HFFc6 (cell line): ENCODE measurements at regions not wholly inside any gene's neighbourhood (a gene's known extent, or its start where the extent isn't known, plus 50 kb on each side); places are given as distances from the start of the nearest gene placed in this dataset.

Source experiments
- DNase-seq: peaks from one replicate; pipeline ENCODE4 v3.0.0-alpha.2; 2018
- H3K27ac Mint-ChIP-seq: 2 replicates; pipeline ENCODE4 v1.8.0; 2020; ENCODE audit warnings: mild to moderate bottlenecking, mixed read lengths
- H3K27me3 Mint-ChIP-seq: 2 replicates; pipeline ENCODE4 v1.8.0; 2021; ENCODE audit warnings: mild to moderate bottlenecking, moderate library complexity, mixed read lengths; ENCODE audit not compliant: insufficient read depth
- H3K36me3 Mint-ChIP-seq: 2 replicates; pipeline ENCODE4 v1.8.0; 2021; ENCODE audit warnings: low read depth, mixed read lengths
- H3K4me1 Mint-ChIP-seq: 2 replicates; pipeline ENCODE4 v1.8.0; 2020; ENCODE audit warnings: low read depth, mixed read lengths
- H3K4me3 Mint-ChIP-seq: 2 replicates; pipeline ENCODE4 v1.8.0; 2020; ENCODE audit warnings: mild to moderate bottlenecking, moderate library complexity, mixed read lengths
- H3K9me3 Mint-ChIP-seq: 2 replicates; pipeline ENCODE4 v1.8.0; 2020; ENCODE audit warnings: mild to moderate bottlenecking, mixed read lengths
- TF ChIP-seq, protein P1 (sequence below): fragments of 200-600 bp; sonication (generic); IDR thresholded peaks from 2 replicates; pipeline ENCODE4 v1.5.0; 2021; ENCODE audit warnings: antibody characterized with exemption, mild to moderate bottlenecking

DNA sequence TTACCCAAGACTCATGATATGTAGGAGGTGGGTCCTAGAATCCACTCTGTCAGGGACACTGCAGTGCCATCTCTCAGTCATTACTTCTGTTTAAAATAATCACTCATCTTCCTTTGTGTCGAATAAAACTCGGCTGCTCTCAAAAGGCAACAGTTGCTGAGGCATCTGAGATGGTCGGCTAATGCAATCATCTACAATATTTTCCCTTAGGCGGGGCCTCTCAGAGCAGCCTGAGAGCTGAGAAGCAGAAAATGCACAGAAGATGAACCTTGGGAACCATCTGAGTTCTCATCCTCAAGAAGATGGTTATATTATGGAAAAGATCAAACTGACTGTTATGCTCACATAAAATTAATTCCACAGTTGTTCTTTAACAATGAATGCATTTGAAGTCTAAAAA lies 1518.2 kb upstream of the TENM4 start:
- Mint-ChIP-seq H3K27me3 (no peaks in the 10 kb centered on the region), H3K27ac (no peak overlapping the region), H3K4me1 (no peaks in the 10 kb centered on the region), H3K36me3 (no peaks in the 10 kb centered on the region), H3K9me3 (peaks cover 46% of the 10 kb centered on the region), H3K4me3 (no peak overlapping the region)
- TF ChIP-seq, protein P1, sequence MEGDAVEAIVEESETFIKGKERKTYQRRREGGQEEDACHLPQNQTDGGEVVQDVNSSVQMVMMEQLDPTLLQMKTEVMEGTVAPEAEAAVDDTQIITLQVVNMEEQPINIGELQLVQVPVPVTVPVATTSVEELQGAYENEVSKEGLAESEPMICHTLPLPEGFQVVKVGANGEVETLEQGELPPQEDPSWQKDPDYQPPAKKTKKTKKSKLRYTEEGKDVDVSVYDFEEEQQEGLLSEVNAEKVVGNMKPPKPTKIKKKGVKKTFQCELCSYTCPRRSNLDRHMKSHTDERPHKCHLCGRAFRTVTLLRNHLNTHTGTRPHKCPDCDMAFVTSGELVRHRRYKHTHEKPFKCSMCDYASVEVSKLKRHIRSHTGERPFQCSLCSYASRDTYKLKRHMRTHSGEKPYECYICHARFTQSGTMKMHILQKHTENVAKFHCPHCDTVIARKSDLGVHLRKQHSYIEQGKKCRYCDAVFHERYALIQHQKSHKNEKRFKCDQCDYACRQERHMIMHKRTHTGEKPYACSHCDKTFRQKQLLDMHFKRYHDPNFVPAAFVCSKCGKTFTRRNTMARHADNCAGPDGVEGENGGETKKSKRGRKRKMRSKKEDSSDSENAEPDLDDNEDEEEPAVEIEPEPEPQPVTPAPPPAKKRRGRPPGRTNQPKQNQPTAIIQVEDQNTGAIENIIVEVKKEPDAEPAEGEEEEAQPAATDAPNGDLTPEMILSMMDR, result no peak
- no peak for DNase-seq

DNA sequence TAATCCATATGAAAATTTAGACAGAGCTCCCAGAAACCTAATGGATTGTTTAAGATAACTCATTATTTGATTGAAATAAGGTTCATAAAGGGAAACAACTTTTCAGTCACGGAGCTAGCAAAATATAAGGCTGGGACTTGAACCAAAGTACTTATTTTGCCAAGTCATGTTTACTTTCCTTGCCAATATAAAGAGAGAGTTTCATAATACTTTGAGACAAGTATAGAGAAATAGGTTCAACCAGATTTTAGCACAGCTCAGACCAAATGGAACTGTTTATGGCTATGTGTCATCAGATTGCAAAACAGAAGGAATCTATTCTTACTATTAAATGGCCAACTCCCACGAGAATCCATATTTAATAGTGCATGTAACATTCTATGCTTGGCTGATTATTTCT lies 1517.5 kb upstream of the TENM4 start:
- H3K4me3 Mint-ChIP-seq, result no peak overlapping the region
- H3K27ac Mint-ChIP-seq, result no peak overlapping the region
- no peaks in the 10 kb centered on the region for H3K4me1 Mint-ChIP-seq
- DNase-seq, result no peak
- no peaks in the 10 kb centered on the region for H3K36me3 Mint-ChIP-seq
- TF ChIP-seq, protein P1, result no peak
- no peaks in the 10 kb centered on the region for H3K27me3 Mint-ChIP-seq
- H3K9me3 Mint-ChIP-seq, result peaks cover 44% of the 10 kb centered on the region

DNA sequence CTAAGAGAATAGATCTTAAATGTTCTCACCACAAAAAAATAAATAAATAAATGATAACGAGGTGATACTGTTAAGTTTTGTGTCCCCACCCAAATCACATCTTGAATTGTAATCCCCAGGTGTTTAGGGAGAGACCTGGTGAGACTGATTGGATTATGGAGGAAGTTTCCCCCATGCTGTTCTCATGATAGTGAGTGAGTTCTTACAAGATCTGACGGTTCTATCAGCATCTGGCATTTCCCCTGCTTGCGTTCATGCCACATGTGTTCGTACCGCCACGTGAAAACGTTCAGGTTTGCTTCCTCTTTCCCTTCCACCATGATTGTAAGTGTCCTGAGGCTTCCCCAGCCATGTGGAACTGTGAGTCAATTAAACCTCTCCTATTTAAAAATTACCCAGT lies 1514.8 kb upstream of the TENM4 start:
- Mint-ChIP-seq H3K27ac (no peak overlapping the region), H3K36me3 (no peaks in the 10 kb centered on the region), H3K4me1 (no peaks in the 10 kb centered on the region), H3K27me3 (no peaks in the 10 kb centered on the region), H3K4me3 (no peak overlapping the region), H3K9me3 (peaks cover 48% of the 10 kb centered on the region)
- no peak for DNase-seq
- TF ChIP-seq, protein P1, result no peak

DNA sequence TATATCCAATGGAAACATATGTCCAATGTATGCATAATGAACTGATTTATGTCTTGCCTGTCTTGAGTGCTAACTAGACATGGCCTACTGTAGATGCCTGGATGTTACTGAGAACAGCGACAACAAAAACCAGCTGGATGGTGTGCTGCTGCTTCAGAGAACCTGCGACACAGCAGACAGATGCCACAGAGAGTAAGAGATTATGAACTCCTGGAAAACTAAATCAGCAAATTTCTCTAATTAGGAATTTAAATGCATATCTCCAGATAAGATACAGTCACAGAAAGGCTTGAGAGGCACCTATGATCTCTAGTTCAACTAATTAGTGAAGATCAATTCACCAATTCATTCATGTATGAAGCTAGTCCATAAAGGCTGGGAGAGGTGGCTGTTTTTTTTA lies 1508.0 kb upstream of the TENM4 start:
- Mint-ChIP-seq H3K36me3 (no peaks in the 10 kb centered on the region), H3K27ac (no peak overlapping the region), H3K4me1 (no peaks in the 10 kb centered on the region), H3K9me3 (peaks cover 52% of the 10 kb centered on the region), H3K4me3 (no peak overlapping the region), H3K27me3 (no peaks in the 10 kb centered on the region)
- no peak for DNase-seq
- TF ChIP-seq, protein P1, result no peak

DNA sequence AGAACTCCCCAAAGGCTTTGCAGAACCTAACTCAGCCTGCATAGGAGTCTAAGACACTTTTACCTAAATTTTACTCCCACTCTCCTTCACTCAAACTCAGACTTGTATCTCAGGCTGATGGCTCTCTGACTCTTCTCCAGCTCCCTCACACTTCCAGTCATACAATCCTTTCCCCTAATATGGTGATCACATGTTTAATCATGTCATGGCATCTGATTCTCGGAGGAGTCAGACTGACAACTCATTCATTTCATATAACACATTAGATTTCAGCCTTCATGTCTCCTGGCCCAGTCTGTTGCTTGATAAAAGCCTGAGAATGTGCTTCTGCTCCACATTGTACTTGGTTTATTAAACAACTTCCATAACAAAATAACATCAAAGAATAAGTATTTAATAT lies 1503.9 kb upstream of the TENM4 start:
- no peaks in the 10 kb centered on the region for H3K36me3 Mint-ChIP-seq
- no peak overlapping the region for H3K27ac Mint-ChIP-seq
- no peaks in the 10 kb centered on the region for H3K27me3 Mint-ChIP-seq
- H3K4me1 Mint-ChIP-seq, result no peaks in the 10 kb centered on the region
- H3K9me3 Mint-ChIP-seq, result peaks cover 35% of the 10 kb centered on the region
- DNase-seq, result no peak
- TF ChIP-seq, protein P1, result no peak
- no peak overlapping the region for H3K4me3 Mint-ChIP-seq

DNA sequence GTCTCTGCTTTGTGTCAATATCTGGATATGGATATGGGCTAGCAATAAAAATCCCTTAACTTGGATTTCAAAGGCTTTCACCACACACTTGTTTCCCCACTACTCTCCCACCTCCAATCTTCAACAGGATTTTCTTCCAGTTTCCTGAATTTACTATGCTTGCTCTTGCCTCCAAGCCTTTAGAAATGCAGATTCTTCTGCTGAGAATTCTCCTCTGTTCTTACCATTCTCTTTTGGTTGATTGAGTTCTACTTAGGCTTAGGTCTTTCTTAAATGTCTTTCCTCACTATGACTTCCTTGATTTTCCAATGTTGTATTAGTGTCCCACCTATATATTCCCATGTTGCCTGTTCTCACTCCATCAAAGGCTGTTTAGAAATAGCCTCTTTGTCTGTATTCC lies 1502.4 kb upstream of the TENM4 start:
- Mint-ChIP-seq H3K4me1 (no peaks in the 10 kb centered on the region), H3K27me3 (no peaks in the 10 kb centered on the region), H3K9me3 (peaks cover 27% of the 10 kb centered on the region), H3K36me3 (no peaks in the 10 kb centered on the region), H3K4me3 (no peak overlapping the region), H3K27ac (no peak overlapping the region)
- DNase-seq, result no peak
- TF ChIP-seq, protein P1, result no peak
